HL-60 (cell line): ENCODE measurements at regions not wholly inside any gene's neighbourhood (a gene's known extent, or its start where the extent isn't known, plus 50 kb on each side); places are given as distances from the start of the nearest gene placed in this dataset.

Source experiments
- GABPA ChIP-seq: IDR thresholded peaks from 2 replicates; pipeline ENCODE4 v1.6.1; 2012; ENCODE audit warnings: low read depth
- TF ChIP-seq, protein P1 (sequence below): IDR thresholded peaks from one replicate; pipeline ENCODE4 v1.5.1; 2011; ENCODE audit warnings: low read length, control low read depth, inconsistent platforms; ENCODE audit not compliant: insufficient read depth
- TF ChIP-seq, protein P2 (sequence below): IDR thresholded peaks from 2 replicates; pipeline ENCODE4 v1.6.1; 2012; ENCODE audit warnings: low read depth; ENCODE audit not compliant: insufficient replicate concordance

DNA sequence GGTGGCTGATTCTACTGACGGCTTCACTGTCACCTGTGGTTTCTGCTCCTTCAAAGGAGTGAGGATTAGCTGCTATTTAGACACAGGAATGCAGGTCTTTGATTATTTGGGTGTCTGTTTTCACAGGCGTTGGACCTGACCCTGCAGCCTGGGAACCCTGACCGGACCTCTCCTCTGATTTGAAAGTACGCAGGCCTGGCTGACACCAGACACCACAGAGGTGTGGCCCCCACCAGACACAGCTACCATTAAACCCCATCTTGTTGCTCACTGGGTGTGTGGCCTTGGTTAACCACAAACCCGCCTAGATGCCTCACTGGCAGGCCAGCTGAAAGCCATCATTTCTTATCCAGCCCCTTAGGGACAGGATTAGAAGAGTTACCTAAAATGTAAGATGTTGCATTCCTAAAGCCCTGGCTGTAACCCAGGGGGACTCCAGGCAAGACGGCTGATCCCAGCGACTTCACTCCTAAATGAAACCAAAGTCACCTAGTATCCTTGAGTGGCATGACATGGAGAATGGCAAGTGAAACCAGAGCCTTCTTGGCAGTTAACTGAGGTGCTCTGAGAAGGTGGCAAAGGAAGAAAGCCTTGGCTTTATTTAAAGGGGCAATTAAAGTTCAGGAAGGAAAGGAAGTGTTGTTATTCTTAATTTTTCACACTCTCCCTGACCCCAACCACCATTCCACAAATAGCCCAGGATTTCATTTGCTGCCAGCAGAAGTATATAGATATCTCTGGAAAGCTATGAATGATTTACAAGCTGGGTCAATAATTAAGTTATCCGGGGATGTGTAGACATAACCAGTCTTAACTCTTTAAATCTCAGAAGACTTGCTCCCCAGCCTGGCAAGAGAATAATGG lies 169.9 kb downstream of the QRSL1 start:
- TF ChIP-seq, protein P1, sequence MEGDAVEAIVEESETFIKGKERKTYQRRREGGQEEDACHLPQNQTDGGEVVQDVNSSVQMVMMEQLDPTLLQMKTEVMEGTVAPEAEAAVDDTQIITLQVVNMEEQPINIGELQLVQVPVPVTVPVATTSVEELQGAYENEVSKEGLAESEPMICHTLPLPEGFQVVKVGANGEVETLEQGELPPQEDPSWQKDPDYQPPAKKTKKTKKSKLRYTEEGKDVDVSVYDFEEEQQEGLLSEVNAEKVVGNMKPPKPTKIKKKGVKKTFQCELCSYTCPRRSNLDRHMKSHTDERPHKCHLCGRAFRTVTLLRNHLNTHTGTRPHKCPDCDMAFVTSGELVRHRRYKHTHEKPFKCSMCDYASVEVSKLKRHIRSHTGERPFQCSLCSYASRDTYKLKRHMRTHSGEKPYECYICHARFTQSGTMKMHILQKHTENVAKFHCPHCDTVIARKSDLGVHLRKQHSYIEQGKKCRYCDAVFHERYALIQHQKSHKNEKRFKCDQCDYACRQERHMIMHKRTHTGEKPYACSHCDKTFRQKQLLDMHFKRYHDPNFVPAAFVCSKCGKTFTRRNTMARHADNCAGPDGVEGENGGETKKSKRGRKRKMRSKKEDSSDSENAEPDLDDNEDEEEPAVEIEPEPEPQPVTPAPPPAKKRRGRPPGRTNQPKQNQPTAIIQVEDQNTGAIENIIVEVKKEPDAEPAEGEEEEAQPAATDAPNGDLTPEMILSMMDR = no peak
- no peak for TF ChIP-seq GABPA
- TF ChIP-seq, protein P2, sequence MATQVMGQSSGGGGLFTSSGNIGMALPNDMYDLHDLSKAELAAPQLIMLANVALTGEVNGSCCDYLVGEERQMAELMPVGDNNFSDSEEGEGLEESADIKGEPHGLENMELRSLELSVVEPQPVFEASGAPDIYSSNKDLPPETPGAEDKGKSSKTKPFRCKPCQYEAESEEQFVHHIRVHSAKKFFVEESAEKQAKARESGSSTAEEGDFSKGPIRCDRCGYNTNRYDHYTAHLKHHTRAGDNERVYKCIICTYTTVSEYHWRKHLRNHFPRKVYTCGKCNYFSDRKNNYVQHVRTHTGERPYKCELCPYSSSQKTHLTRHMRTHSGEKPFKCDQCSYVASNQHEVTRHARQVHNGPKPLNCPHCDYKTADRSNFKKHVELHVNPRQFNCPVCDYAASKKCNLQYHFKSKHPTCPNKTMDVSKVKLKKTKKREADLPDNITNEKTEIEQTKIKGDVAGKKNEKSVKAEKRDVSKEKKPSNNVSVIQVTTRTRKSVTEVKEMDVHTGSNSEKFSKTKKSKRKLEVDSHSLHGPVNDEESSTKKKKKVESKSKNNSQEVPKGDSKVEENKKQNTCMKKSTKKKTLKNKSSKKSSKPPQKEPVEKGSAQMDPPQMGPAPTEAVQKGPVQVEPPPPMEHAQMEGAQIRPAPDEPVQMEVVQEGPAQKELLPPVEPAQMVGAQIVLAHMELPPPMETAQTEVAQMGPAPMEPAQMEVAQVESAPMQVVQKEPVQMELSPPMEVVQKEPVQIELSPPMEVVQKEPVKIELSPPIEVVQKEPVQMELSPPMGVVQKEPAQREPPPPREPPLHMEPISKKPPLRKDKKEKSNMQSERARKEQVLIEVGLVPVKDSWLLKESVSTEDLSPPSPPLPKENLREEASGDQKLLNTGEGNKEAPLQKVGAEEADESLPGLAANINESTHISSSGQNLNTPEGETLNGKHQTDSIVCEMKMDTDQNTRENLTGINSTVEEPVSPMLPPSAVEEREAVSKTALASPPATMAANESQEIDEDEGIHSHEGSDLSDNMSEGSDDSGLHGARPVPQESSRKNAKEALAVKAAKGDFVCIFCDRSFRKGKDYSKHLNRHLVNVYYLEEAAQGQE = no peak
